Kidney glomerular epithelial cell (primary cell): ENCODE measurements at regions not wholly inside any gene's neighbourhood (a gene's known extent, or its start where the extent isn't known, plus 50 kb on each side); places are given as distances from the start of the nearest gene placed in this dataset.
"Not testable (repeated sequence)": the region's sequence is repeated elsewhere in the genome, so short reads cannot be mapped to it uniquely, and the experiment has no call there.

Source experiments
- DNase-seq: peaks from one replicate; lab custom pipeline; 2025; lab: John Stamatoyannopoulos, UW

GRCh38 chr2:95765925-95766910, 174.4 kb downstream of the TRIM43 start:
- not testable (repeated sequence) for DNase-seq

DNA sequence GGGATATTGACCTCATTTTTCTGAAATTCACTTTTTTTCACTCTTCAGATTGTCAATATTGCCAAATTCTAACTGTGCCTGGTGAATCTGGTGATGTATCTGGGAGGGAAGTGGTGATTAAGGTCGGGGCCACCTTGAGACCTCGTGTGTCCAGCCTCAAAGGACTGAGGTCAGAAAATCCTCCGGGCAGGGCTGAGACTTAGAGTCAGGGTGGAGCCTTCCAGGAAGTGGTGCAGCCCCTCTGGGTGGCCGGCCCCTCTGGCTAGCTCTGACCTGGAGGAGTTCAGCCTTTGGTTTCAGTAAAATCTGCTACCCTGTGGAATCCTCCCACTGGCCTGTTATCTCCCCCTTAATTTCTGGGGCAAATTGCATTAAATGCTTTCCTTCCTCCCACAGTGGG, 175.7 kb downstream of the TRIM43 start:
- DNase-seq, result not testable (repeated sequence)

GRCh38 chr2:95767950-95768349, 176.1 kb downstream of the TRIM43 start:
- DNase-seq, result not testable (repeated sequence)

DNA sequence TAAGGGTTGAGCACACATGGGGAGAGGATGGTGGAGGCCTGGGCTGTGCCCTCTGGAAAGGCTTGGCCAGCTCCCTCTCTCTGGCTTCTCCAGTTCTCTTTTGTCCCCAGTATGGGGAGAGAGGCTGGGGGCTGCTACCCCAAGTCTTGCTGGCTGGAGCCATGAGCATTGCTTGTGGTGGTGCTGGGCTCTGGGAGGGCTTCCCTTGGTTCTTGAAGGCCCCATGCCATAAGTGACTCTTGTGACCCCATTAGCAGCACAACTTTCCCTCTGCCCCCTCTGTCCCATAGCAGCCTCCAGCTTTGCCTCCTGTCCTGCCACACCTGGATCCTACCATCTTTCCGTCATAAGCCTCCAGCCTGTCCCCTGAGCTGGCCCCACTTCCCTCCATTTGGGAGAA, 177.5 kb downstream of the TRIM43 start:
- DNase-seq, result not testable (repeated sequence)

- not testable (repeated sequence) for DNase-seq
Observed at GRCh38 chr2:95770726-95771125, 178.9 kb downstream of the TRIM43 start.

DNA sequence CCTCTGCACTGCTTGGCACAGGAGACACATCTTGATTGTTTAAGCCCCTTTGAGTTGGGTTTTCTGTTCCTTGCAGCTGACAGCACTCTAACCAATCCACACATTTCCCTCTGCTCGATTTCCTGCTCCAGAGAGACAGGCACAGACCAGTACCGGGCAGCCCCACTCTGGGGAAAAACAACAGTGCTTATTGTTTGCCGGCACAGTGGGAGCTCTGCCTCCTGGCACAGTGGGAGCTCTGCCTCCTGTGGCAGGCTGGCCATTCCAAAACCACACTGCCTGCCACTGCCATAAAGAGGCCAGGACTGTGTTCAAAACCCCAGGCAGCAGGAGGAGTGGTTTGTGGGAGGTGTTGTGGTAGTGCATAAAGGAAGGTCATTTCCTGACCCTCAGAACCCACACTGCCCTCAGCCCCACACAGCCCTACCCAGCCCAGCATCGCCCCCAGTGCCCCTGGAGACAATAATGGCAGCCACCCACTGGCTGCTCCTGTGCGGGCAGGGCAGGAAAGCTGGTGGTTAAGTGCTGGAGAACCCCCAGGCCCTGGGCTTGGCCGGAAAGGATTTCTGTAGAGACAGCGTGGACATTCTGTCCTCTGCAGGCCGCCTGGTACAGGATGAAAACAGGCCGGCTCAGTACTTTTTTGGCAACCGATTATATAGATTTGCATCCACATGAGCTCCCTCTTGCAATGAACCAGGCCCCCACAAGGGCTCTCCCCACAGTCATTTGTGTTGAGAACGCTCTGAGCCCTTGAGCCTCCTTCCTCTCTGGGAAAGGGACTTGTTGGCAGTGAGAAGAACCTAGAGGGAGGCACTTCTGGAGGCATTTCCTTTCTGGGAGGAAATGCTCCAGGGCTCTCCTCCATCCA, 182.8 kb downstream of the TRIM43 start:
- not testable (repeated sequence) for DNase-seq

DNA sequence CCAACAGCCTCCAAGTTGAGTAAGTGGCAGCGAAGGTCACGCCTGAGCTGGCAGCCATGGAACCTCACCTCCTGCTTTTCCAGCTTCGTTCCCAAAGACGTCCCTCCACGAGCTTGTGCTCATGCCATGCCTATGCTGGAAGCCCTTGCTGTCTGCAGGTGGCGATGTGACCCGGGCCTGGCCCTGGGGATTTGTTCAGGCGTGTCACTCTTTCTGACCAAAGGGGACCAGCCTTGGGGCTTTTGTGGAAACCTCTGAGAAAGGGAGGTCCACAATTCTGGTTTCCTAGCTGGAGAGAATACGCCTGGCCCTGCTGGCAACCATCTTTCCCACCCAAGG, 183.4 kb downstream of the TRIM43 start:
- not testable (repeated sequence) for DNase-seq
